OCI-LY3 (cell line): ENCODE measurements at regions not wholly inside any gene's neighbourhood (a gene's known extent, or its start where the extent isn't known, plus 50 kb on each side); places are given as distances from the start of the nearest gene placed in this dataset.

Source experiments
- H2AFZ ChIP-seq: fragments of 200-600, 300-600 bp; shearing (Covaris generic); 2 replicates; pipeline ENCODE4 v1.6.0; 2014; ENCODE audit warnings: antibody characterized with exemption, low read depth, low read length
- H3K27ac ChIP-seq: fragments of 200-600, 300-600 bp; sonication (generic); 2 replicates; pipeline ENCODE4 v1.5.1; 2014; ENCODE audit warnings: mild to moderate bottlenecking, low read length, moderate library complexity, mixed read lengths
- H3K27me3 ChIP-seq: fragments of 200-600, 300-600 bp; sonication (generic); 2 replicates; pipeline ENCODE4 v1.6.1; 2014; ENCODE audit warnings: low read depth, low read length, mixed read lengths
- H3K36me3 ChIP-seq: fragments of 200-600, 300-600 bp; sonication (generic); replicated peaks from 2 replicates; pipeline ENCODE3; 2014; ENCODE audit warnings: low read depth, low read length, mixed read lengths
- H3K4me1 ChIP-seq: fragments of 300-600, 200-600 bp; sonication (generic); 2 replicates; pipeline ENCODE4 v1.6.1; 2014; ENCODE audit warnings: low read length, mixed read lengths
- H3K4me2 ChIP-seq: fragments of 200-600, 300-600 bp; sonication (generic); 2 replicates; pipeline ENCODE4 v1.6.1; 2014; ENCODE audit warnings: low read length, mixed read lengths
- H3K4me3 ChIP-seq: fragments of 300-600, 200-600 bp; sonication (generic); 2 replicates; pipeline ENCODE4 v1.5.1; 2014; ENCODE audit warnings: antibody characterized with exemption, mild to moderate bottlenecking, low read length, moderate library complexity
- H3K79me2 ChIP-seq: fragments of 300-600, 200-600 bp; shearing (Covaris generic); 2 replicates; pipeline ENCODE4 v1.6.1; 2014; ENCODE audit warnings: mild to moderate bottlenecking, low read length, mixed read lengths
- H3K9ac ChIP-seq: fragments of 300-600, 200-600 bp; shearing (Covaris generic); 2 replicates; pipeline ENCODE4 v1.6.0; 2014; ENCODE audit warnings: mild to moderate bottlenecking, low read length, moderate library complexity
- H3K9me3 ChIP-seq: fragments of 200-600, 300-600 bp; shearing (Covaris generic); 2 replicates; pipeline ENCODE4 v1.6.1; 2014; ENCODE audit warnings: low read length, mixed read lengths; ENCODE audit not compliant: insufficient read depth
- H4K20me1 ChIP-seq: fragments of 200-600, 300-600 bp; sonication (generic); 2 replicates; pipeline ENCODE4 v1.6.1; 2016; ENCODE audit warnings: low read length, mixed read lengths; ENCODE audit not compliant: insufficient read depth
- EZH2phosphoT487 ChIP-seq: fragments of 200-600 bp; shearing (Covaris generic); IDR thresholded peaks from 2 replicates; pipeline ENCODE4 v1.6.1; 2018; ENCODE audit warnings: antibody characterized with exemption, mixed run types, low read depth
- TF ChIP-seq, protein P1 (sequence below): fragments of 200-600, 300-600 bp; sonication (generic); IDR thresholded peaks from 2 replicates; pipeline ENCODE4 v1.5.1; 2014; ENCODE audit warnings: antibody characterized with exemption, low read length, low read depth

DNA sequence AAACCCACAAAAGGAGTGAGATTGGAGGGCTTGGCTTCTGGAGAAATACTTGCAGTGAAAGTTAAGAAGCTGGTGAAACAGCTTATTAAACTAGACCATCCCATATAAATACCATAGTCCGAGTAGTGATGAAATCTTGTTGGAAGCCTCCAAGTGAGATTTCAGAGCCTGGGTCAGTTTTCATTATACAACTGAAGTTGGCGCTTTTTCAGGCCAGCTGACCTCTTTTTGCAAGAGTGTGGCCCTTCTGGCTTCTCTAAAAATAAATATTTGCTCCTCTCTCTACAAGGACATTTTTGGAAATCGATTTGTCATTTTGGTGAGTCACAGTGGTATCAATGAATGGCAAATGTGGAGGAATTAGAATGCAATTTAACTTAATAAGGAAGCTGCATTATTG, 51.2 kb upstream of the THRB start:
- H4K20me1 ChIP-seq: no peaks in the 10 kb centered on the region
- no peak overlapping the region for H3K9ac ChIP-seq
- H3K4me1 ChIP-seq: no peaks in the 10 kb centered on the region
- no peak overlapping the region for H2AFZ ChIP-seq
- no peaks in the 10 kb centered on the region for H3K79me2 ChIP-seq
- TF ChIP-seq EZH2phosphoT487: no peak
- TF ChIP-seq, protein P1, sequence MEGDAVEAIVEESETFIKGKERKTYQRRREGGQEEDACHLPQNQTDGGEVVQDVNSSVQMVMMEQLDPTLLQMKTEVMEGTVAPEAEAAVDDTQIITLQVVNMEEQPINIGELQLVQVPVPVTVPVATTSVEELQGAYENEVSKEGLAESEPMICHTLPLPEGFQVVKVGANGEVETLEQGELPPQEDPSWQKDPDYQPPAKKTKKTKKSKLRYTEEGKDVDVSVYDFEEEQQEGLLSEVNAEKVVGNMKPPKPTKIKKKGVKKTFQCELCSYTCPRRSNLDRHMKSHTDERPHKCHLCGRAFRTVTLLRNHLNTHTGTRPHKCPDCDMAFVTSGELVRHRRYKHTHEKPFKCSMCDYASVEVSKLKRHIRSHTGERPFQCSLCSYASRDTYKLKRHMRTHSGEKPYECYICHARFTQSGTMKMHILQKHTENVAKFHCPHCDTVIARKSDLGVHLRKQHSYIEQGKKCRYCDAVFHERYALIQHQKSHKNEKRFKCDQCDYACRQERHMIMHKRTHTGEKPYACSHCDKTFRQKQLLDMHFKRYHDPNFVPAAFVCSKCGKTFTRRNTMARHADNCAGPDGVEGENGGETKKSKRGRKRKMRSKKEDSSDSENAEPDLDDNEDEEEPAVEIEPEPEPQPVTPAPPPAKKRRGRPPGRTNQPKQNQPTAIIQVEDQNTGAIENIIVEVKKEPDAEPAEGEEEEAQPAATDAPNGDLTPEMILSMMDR: no peak
- H3K4me3 ChIP-seq: no peak overlapping the region
- no peaks in the 10 kb centered on the region for H3K9me3 ChIP-seq
- no peaks in the 10 kb centered on the region for H3K27me3 ChIP-seq
- no peak overlapping the region for H3K27ac ChIP-seq
- H3K4me2 ChIP-seq: no peak overlapping the region
- no peaks in the 10 kb centered on the region for H3K36me3 ChIP-seq

DNA sequence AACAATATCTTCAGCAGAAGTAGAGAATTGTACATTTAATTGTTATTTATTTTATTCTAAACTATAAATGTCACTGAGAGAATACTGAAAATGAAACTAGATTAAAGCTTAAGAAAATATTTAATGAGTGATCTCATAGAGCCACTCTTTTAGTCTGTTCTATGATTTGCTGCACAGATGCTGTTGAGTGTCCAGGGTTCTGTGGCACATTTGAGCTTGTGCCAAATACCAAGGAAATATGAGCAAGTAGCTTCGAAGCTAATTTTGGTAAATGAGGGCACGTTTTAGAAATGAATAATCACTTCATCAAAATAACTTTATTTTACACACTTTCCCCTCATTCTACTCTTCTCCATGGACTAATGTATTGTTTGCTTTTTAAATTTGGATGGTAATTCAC, 53.6 kb upstream of the THRB start:
- TF ChIP-seq, protein P1: no peak
- TF ChIP-seq EZH2phosphoT487: no peak
- Histone ChIP-seq H3K4me3 (no peak overlapping the region), H3K27me3 (no peaks in the 10 kb centered on the region), H3K79me2 (no peaks in the 10 kb centered on the region), H2AFZ (no peak overlapping the region), H3K4me1 (no peaks in the 10 kb centered on the region), H3K36me3 (no peaks in the 10 kb centered on the region), H3K4me2 (no peak overlapping the region), H4K20me1 (no peaks in the 10 kb centered on the region), H3K9ac (no peak overlapping the region), H3K9me3 (no peaks in the 10 kb centered on the region), H3K27ac (no peak overlapping the region)

DNA sequence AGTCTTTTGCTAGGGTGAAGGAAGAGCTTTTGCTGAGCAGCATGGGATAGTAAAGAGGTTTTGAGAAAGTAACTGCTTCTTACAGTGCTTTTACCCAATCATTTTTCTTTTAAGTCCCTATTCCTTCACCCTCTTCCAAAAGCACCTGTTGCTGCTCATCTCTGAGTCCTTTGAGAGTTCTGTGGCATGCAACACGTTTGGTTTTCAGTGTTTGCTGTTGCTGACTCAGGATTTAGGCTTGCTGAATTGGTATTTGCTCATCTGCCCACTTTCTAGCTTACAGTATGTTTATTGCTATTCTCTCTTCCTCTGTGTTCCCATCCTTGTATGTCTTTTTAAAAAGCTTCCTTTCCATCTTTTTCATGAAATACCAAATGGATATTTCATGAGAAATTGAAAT, 55.9 kb upstream of the THRB start:
- Histone ChIP-seq H3K4me3 (no peak overlapping the region), H3K79me2 (no peaks in the 10 kb centered on the region), H3K27ac (no peak overlapping the region), H3K4me2 (no peak overlapping the region), H3K4me1 (no peaks in the 10 kb centered on the region), H2AFZ (no peak overlapping the region), H4K20me1 (no peaks in the 10 kb centered on the region), H3K36me3 (no peaks in the 10 kb centered on the region), H3K27me3 (no peaks in the 10 kb centered on the region), H3K9ac (no peak overlapping the region), H3K9me3 (no peaks in the 10 kb centered on the region)
- TF ChIP-seq EZH2phosphoT487: no peak
- TF ChIP-seq, protein P1: no peak

DNA sequence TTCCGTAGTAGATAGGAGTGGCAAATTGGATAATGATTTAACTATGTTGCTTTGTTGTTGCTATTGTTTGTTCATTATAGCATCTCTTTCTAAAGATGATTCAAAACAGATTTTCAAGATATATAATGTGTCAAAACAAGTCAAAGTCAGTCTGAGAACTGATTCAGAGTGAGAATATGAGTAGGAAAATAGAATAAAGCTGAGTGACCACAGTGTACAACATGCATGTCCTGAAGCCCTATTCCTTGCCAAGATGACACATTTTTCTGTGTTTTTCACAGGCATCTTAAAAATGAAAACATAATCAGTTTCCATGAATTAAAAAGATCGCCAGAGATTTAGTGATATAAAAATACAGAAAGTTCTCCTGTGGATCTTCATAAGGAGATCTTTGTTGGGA, 57.0 kb upstream of the THRB start:
- no peaks in the 10 kb centered on the region for H4K20me1 ChIP-seq
- H3K36me3 ChIP-seq: no peaks in the 10 kb centered on the region
- TF ChIP-seq, protein P1: no peak
- TF ChIP-seq EZH2phosphoT487: no peak
- H3K4me2 ChIP-seq: no peak overlapping the region
- H3K9me3 ChIP-seq: no peaks in the 10 kb centered on the region
- no peak overlapping the region for H3K9ac ChIP-seq
- H3K27ac ChIP-seq: no peak overlapping the region
- H3K79me2 ChIP-seq: no peaks in the 10 kb centered on the region
- H3K27me3 ChIP-seq: no peaks in the 10 kb centered on the region
- H3K4me3 ChIP-seq: no peak overlapping the region
- H3K4me1 ChIP-seq: no peaks in the 10 kb centered on the region
- H2AFZ ChIP-seq: no peak overlapping the region
